Suppressor macrophage treated with lipopolysaccharide for 4 hours (primary cell): ENCODE measurements at regions not wholly inside any gene's neighbourhood (a gene's known extent, or its start where the extent isn't known, plus 50 kb on each side); places are given as distances from the start of the nearest gene placed in this dataset.
A peak's percentile ranks its signal among the peaks of the same experiment; 100 is the strongest.
"Not testable (repeated sequence)": the region's sequence is repeated elsewhere in the genome, so short reads cannot be mapped to it uniquely, and the experiment has no call there.

Experiments used
- DNase-seq: peaks from one replicate; pipeline ENCODE4 v3.0.0-alpha.2; 2020

- not testable (repeated sequence) for DNase-seq
Observed at GRCh38 chr15:22201993-22202659, 121.8 kb downstream of the OR4M2 start.

- not testable (repeated sequence) for DNase-seq
Observed at GRCh38 chr15:22203208-22203607, 122.9 kb downstream of the OR4M2 start.

DNA sequence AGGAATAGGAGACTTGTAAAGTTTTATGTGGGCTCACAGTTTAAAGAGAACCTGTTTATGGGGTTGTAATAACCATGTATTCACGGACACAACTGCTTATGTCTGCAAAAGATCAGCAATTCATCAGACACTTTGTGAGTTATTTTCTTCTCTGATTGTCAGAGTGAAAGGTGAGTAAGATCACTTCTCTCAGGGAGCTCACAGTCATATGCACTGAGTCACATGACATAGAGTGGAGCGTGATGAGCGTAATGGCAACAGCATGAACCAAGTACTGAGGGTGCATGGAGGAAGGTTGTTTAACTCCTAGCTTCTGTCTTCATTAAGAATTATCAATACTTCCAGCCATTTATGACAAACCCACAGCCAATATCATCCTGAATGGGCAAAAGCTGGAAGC, 128.8 kb downstream of the OR4M2 start:
- not testable (repeated sequence) for DNase-seq

DNA sequence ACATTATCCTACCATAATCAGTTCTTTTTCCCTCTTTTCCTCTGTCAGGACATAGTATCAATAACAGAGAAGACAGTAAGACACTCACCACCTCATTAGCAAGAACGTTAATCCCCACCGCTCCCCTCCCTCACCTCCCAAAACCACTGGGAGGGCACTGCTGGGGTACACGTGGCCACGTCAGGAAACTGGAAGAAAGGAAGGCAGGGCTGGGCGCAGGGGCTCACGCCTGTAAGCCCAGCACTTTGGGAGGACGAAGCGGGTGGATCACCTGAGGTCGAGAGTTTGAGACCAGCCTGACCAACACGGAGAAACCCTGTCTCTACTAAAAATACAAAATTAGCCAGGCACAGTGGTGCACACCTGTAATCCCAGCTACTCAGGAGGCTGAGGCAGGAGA, 142.3 kb downstream of the OR4M2 start:
- not testable (repeated sequence) for DNase-seq

DNA sequence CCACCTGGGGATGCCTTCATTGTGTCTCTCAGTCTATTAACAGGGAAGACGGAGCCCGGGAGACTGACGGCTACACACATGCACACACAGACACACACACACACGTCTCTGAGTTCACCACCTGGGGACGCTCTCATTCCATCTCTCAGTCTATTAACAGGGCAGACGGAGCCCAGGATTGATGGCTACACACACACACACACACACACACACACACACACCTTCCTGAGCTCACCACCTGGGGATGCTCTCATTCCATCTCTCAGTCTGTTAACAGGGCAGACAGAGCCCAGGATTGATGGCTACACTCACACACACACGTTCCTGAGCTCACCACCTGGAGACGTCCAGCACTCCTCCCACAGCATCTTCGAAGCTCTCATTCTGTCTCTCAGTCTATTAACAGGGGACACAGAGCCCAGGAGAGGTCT, 143.9 kb downstream of the OR4M2 start:
- DNase-seq: no peak

- not testable (repeated sequence) for DNase-seq
Observed at GRCh38 chr15:22224961-22225360, 144.6 kb downstream of the OR4M2 start.

DNA sequence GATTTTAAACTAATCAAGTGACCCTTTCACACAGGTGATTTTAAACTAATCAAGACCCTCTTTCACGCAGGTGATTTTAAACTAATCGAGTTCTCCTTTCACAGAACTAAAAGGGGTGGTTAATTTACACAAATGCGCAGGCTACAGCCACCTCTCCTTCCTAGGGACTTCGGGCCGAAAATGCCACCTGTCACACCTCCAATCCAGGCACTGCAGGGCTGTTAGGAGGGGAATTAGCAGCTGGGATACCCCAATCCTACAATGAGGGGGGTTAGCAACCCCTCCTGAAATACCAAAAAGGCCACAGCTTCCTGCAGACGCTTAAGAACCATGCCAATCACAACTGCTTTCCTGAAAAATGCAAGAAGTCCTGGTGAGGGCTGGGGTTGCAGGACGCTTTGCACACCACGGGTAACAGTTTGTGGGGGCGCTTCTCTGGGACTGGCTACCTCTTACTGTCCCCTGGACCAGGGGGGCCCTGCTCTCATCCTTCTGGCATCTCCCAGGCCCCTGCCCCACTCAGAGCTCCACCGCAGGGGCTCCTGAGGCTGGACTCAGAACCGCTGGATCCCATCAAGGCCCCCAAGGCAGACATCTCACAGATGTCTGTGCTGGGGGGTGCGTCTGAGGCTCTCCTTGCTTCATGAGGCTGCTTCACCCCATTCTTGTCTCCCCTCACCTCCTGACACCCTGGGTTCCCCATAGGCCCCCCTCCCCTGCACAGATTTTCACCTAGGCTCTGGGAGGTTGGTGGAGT, 145.9 kb downstream of the OR4M2 start:
- DNase-seq: no peak

DNA sequence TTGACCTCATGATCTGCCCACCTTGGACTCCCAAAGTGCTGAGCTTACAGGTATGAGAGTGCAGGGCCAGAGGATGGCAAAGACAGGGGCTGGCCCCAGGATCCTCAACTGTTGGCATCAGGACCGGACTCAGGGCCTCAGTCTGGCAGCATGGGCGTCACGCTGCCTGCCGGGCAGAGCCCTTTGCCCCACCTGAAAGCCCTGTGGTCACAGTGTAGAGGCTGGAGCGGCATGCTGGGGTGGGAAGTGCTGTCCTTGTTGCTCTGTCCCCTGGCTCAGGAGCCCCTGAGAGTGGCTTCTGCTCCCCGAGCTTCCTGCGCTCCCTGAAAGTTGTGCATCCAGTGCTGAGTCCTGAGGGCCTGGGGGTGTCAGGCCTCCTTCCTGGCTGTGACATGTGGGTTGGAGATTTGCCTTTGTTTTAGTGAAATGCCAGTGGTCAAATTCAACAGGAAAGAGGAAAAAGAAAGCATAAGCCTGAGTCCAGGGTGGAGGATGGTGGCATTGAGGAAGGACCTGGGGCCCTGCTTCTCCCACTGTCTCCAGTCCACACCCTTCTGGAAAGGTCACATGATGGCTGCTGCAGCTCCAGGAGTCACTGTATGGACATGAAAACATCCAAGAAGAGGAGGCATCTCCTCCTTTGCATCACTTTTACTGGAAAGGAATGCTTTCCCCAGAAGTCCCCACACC, 147.2 kb downstream of the OR4M2 start:
- no peak for DNase-seq

- no peak for DNase-seq
Observed at GRCh38 chr15:22228101-22228762, 147.9 kb downstream of the OR4M2 start.

DNA sequence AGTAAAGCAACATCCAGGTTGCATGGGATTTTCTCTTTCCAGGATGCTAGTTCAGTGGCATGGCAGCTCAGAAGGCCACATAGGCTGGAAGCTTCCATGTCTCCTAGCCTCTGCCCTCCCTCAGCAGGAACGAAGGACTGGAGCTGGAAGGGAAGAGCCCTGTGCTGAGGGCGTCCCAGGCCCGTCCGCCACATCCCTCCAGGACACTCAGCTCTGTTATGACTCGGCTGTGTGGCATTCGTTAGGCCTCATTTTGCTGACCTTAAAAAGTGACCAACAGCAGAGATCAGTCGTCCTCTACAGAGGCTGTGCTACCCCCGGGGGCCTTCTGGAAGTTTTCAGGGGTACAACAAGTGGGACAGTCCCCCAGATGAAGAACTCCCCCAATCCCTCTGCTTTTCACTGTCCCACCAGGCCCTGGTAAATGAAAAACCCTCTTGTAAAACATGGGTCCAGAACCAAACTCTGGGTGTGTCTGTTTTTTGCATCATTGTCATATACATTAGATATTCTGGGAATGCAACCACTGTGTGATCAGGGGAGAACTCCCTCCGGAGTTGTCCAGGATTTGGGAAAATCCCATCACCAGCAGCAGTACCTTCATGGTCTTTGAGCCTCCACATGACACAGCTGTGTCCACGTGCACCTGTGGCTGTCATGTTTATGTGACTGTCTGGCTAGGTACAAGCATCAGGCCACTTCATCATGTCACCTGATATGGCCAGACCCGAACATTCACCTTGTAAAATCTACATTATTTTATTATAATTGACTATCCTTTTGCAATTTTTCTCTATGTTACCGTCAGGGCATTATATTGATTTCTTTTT, 149.9 kb downstream of the OR4M2 start:
- DNase-seq: no peak

GRCh38 chr15:22231603-22232002, 151.3 kb downstream of the OR4M2 start:
- no peak for DNase-seq

DNA sequence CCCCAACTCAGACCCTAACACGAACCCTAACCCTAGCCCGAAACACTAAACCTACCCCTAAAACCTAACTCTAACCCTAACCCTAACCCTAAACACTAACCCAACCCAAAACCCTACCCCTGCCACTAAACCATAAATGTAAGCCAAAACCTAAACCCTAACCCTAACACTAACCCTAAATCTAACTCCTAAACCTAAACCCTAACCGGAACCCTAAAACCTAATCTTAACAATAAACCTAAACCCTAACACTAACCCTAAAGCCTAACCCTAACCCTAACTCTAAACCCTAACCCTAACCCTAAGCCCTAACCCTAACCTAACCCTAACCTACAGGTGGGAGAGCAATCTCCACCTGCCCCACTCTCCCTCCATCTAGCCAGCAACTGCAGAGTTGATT, 152.3 kb downstream of the OR4M2 start:
- no peak for DNase-seq

GRCh38 chr15:22235261-22235930, 155.1 kb downstream of the OR4M2 start:
- DNase-seq: not testable (repeated sequence)

- no peak for DNase-seq
Observed at GRCh38 chr15:22236469-22236868, 156.1 kb downstream of the OR4M2 start.

GRCh38 chr15:22237891-22238275, 157.6 kb downstream of the OR4M2 start:
- no peak for DNase-seq

DNA sequence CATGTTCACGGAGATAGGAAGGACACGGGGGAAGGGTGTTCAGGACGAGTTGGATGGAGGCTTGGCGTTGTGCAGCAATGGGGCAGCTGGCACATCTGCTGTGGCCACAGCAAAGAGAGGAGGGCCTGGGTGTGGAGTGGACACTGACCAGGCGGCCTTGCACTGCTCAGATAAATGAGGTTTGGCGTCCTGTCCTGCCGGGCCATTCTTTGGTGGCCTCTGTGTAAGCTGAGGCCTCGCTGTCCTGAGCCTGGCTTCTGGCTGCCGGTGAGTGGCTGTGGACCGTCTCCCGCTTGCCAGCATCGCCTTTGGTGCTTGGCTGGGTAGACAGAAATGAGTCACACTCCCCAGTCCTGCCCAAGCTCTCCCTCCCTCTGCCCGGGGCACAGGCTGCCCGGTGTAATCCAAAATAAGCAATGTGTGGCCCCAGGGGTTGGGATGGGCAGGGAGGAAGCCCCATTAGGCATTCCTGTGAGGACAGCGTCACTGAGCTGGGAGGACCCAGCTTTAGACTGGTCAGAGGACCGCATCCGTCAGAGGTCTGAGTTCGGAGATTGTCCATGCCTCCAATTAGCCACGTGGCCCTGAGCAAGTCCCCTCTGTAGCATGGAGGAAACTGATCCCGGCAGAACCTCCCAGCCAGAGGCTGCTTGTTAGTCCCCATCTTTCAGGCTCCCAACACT, 158.1 kb downstream of the OR4M2 start:
- not testable (repeated sequence) for DNase-seq

DNA sequence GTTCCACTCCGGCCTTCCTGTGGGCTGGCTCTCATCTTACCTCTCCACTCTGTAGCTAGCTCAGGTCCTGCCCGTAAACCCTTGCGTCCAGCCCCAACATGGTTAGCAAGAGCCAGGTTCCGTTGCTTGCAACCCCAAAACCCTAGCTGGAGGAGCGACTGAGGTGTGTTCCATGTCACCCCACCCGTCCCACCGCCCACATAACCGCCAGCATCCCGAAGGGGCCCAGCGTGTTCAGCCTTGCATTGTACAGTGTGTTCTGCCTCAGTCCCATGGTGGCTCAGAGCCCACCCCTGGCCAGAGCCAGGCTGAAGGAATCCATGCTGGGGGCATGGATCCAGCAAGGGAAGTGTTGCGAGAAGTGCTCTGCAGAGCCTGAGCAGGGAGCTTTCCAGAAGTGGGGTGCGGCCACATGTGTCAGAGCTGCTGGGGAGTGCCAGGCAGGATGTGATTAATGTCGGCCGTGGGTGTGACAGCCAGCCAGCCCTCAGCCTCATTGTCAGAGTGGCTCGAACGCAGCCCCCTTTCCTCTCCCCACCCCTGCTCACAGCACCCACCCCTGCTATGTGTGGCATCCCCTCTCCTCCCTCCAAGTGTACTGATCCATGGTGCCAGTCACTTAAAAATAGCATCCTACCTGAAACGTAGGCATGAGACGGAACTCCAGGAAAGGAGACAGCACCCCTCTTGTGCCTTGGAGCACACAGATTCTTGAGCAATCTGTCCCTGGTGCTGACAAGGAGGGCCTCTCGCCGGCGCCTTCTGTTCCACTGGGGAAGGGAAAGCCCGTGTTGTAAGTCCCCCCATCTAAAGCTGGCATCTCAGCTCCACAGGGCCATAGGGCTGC, 158.9 kb downstream of the OR4M2 start:
- not testable (repeated sequence) for DNase-seq

DNA sequence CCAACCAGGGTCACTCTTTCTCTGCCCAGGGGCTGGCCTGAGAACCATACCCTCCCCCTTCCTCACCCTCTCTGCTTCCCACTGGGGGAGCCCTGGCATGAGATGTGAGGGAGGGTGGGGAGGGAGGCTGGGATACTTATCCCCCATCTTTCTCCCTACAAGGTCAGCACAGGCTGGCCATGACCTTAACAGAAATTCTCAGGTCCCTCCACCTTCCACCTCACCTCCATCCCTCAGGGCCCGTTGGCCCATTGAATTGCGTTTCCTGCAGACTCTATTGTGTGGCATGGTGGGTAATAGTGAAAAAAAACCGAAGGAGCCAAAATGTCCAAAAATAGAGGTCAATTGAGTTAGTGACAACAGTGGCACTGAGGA, 159.5 kb downstream of the OR4M2 start:
- no peak for DNase-seq

- peak; percentile 13 for DNase-seq
Observed at GRCh38 chr15:22240403-22240802, 160.1 kb downstream of the OR4M2 start.

DNA sequence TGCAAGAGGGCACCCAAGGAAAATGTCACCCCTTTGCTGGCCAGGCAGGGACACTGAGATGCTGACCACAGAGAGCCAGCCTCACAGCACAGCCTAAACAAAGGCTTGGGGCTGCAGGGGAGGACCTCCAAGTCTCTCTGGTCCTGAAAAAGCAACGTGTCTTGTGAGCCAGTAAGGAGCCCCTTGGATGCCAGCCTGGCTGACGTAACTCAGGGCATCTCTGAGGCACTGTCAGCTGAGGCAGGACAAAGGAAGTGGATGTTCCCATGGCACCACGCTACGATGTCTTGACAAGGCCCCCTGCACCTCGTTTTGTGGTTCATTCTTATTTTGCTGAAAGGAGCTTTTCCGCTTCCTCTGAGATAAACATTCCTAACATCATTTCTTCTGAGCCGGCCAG, 160.7 kb downstream of the OR4M2 start:
- DNase-seq: no peak
